ENCODE measurements at regions not wholly inside any gene's neighbourhood (a gene's known extent, or its start where the extent isn't known, plus 50 kb on each side); places are given as distances from the start of the nearest gene placed in this dataset.

DNA sequence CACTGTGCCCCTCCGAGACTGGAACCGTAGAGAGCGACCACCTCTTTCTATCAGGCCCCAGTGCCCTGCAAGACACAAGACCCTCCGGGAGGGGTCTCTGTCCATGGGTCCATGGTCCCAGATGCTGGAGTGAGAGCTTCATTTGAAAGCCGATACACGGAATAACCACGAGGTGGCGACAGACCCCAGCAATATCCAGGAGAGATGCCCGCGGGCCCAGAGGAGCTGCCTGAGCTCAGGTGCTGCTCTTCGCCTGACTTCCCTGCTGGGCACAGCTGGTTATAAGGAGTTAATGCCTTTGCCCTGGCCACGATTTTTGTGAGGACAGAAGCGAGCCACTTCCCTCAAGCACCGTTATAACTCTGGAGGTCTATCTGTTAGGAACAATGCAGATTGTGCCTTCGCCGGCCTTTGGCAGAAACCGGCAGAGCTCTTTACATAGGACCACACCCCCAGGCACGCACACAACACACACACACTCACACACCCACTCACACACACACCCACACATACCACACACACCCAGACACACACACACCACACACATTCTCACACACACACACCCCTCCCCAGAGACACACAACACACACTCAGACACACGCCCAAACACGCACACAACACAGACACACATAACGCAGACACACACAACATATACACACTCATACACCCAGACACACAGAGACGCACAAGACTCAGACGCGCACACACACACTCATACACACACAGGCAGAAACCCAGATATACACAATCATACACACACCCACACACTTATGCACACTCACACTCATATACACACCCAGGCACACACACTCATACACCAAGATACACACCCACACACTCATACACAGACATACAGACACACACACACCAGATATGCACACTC lies 436.4 kb downstream of the SOX9 start:
- no peak for TF ChIP-seq EZH2 (IDR thresholded peaks at IDR 0.05; ENCODE audit: borderline replicate concordance)
- TF ChIP-seq, protein P1, sequence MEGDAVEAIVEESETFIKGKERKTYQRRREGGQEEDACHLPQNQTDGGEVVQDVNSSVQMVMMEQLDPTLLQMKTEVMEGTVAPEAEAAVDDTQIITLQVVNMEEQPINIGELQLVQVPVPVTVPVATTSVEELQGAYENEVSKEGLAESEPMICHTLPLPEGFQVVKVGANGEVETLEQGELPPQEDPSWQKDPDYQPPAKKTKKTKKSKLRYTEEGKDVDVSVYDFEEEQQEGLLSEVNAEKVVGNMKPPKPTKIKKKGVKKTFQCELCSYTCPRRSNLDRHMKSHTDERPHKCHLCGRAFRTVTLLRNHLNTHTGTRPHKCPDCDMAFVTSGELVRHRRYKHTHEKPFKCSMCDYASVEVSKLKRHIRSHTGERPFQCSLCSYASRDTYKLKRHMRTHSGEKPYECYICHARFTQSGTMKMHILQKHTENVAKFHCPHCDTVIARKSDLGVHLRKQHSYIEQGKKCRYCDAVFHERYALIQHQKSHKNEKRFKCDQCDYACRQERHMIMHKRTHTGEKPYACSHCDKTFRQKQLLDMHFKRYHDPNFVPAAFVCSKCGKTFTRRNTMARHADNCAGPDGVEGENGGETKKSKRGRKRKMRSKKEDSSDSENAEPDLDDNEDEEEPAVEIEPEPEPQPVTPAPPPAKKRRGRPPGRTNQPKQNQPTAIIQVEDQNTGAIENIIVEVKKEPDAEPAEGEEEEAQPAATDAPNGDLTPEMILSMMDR (IDR thresholded peaks at IDR 0.05; ENCODE audit: poor library complexity), result peak; percentile 81
- TF ChIP-seq EZH2phosphoT487 (IDR thresholded peaks at IDR 0.05; ENCODE audit: low read depth, severe bottlenecking, unreplicated experiment), result no peak
